ENCODE measurements at regions not wholly inside any gene's neighbourhood (a gene's known extent, or its start where the extent isn't known, plus 50 kb on each side); places are given as distances from the start of the nearest gene placed in this dataset.

- H3K56ac ChIP-seq (replicated peaks; ENCODE audit: insufficient read length, low read depth, low read length): no peak overlapping the region
- FAIRE-seq (no peak), DNase-seq (ENCODE audit: low read depth in 1 of 2, low spot score in 2 of 2) (no peak)
- H4K5ac ChIP-seq (ENCODE audit: insufficient read length, low read depth, low read length): no peak overlapping the region
- ChIA-PET POLR2A (ENCODE audit: partially characterized antibody) (no interaction called here), CTCF (ENCODE audit: partially characterized antibody) (no interaction called here)
- no peaks in the 10 kb centered on the region for H4K20me1 ChIP-seq (replicated peaks in 1 of 2; ENCODE audit: control insufficient read depth in 1 of 2, insufficient read depth in 2 of 2, low read length in 2 of 2)
- no peak overlapping the region for H3K4me3 ChIP-seq (ENCODE audit: extremely low read depth in 1 of 4, insufficient read depth in 2 of 4, low read depth in 3 of 4, low read length in 4 of 4)
- no peak overlapping the region for H2BK5ac ChIP-seq (ENCODE audit: low read depth, low read length)
- H3K27me3 ChIP-seq (replicated peaks in 1 of 4; ENCODE audit: control insufficient read depth in 3 of 4, extremely low read depth in 1 of 4, insufficient read depth in 3 of 4, low read length in 3 of 4): no peaks in the 10 kb centered on the region; a peak in 1 of 7 replicates
- no peaks in the 10 kb centered on the region for H3K9me3 ChIP-seq (ENCODE audit: insufficient read depth in 2 of 2, low read depth in 1 of 2, low read length in 1 of 2)
- H3K23me2 ChIP-seq (ENCODE audit: low read depth, low read length): no peaks in the 10 kb centered on the region
- no peak overlapping the region for H2BK12ac ChIP-seq (ENCODE audit: low read depth, low read length)
- H3K4ac ChIP-seq (replicated peaks; ENCODE audit: insufficient read length, low read depth, low read length): no peak overlapping the region
- no peak overlapping the region for H3K27ac ChIP-seq (ENCODE audit: low read depth, low read length)
- H4K8ac ChIP-seq (ENCODE audit: extremely low read depth, insufficient read depth, low read length): no peak overlapping the region
- H3K36me3 ChIP-seq (ENCODE audit: control insufficient read depth in 2 of 4, insufficient read depth in 4 of 4, low read length in 3 of 4): no peaks in the 10 kb centered on the region
- H2AFZ ChIP-seq (ENCODE audit: low read length): no peak overlapping the region
- peak overlapping the region; percentile 73; the same call in 1 of the 2 replicates for H2BK20ac ChIP-seq (ENCODE audit: low read length)
- TF ChIP-seq JUN (IDR thresholded peaks at IDR 0.05; ENCODE audit: low read depth, low read length): no peak
- no peak for TF ChIP-seq CBX5 (IDR thresholded peaks at IDR 0.05; ENCODE audit: low read depth, low read length)
- no peak for TF ChIP-seq RBBP5 (IDR thresholded peaks at IDR 0.05; ENCODE audit: borderline replicate concordance, low read depth, low read length)
- no peak for TF ChIP-seq BACH1 (IDR thresholded peaks at IDR 0.05; ENCODE audit: low read length)
- TF ChIP-seq E2F6 (IDR thresholded peaks at IDR 0.05): no peak
- TF ChIP-seq CTBP2 (IDR thresholded peaks at IDR 0.05; ENCODE audit: borderline replicate concordance, insufficient read depth, insufficient read length, low read length): no peak
- TF ChIP-seq HDAC6 (IDR thresholded peaks at IDR 0.05; ENCODE audit: low read depth, low read length): no peak
- no peak for TF ChIP-seq HDAC2 (IDR thresholded peaks at IDR 0.05; ENCODE audit: borderline replicate concordance in 1 of 2, low read depth in 2 of 2, low read length in 2 of 2)
- no peak for TF ChIP-seq ASH2L (IDR thresholded peaks at IDR 0.05; ENCODE audit: low read length)
- TF ChIP-seq CREB1 (IDR thresholded peaks at IDR 0.05): no peak
- no peak overlapping the region for H3K9ac ChIP-seq (replicated peaks in 1 of 4; ENCODE audit: extremely low read depth in 1 of 4, low read depth in 3 of 4, low read length in 3 of 4)
- no peak overlapping the region for H2BK120ac ChIP-seq (replicated peaks; ENCODE audit: low read depth, low read length)
- peaks cover 0 to 8% (median 0%) of the 10 kb centered on the region in 4 experiments; a peak in 3 of 7 replicates for H3K4me1 ChIP-seq (replicated peaks in 1 of 4; ENCODE audit: control insufficient read depth in 3 of 4, insufficient read depth in 4 of 4, low read length in 3 of 4)
- H3K14ac ChIP-seq (ENCODE audit: insufficient read length): no peak overlapping the region
- WGBS, 2 experiments (ENCODE audit: extremely low coverage in 1 of 2, insufficient coverage in 1 of 2, insufficient read length in 1 of 2, insufficient replicate concordance in 2 of 2, low coverage in 1 of 2, low lambda C conversion rate in 2 of 2, missing lambda C conversion rate in 1 of 2): 78% methylated on average over 7 of the region's 7 CpGs; no CpG with 5 or more reads in 1 of the 2 experiments
- H2AK5ac ChIP-seq (ENCODE audit: low read depth, low read length): no peak overlapping the region
- no peak overlapping the region for H4K91ac ChIP-seq (replicated peaks; ENCODE audit: insufficient read length, low read length)
- no peak overlapping the region for H3K18ac ChIP-seq (ENCODE audit: extremely low read depth, low read length)
- H3K79me1 ChIP-seq (ENCODE audit: low read depth, low read length): no peaks in the 10 kb centered on the region
- H3K4me2 ChIP-seq (ENCODE audit: insufficient read depth in 1 of 2, low read depth in 2 of 2, low read length in 2 of 2): no peak overlapping the region
- H3K79me2 ChIP-seq (ENCODE audit: control insufficient read depth in 1 of 2, insufficient read depth in 2 of 2, low read length in 2 of 2): peaks cover 0 to 5% of the 10 kb centered on the region in 2 experiments; a peak in 2 of 4 replicates
- no peak overlapping the region for H2BK15ac ChIP-seq (ENCODE audit: low read length)
- no peak overlapping the region for H3K23ac ChIP-seq (ENCODE audit: insufficient read length)
These were observed 195.3 kb upstream of the MEIS1 start for GRCh38 chr2:66239655-66240054.
